Dedifferentiated amniotic fluid mesenchymal stem cell (primary cell): ENCODE measurements at regions not wholly inside any gene's neighbourhood (a gene's known extent, or its start where the extent isn't known, plus 50 kb on each side); places are given as distances from the start of the nearest gene placed in this dataset.
"Not testable (repeated sequence)": the region's sequence is repeated elsewhere in the genome, so short reads cannot be mapped to it uniquely, and the experiment has no call there.

Experiments
- DNase-seq: peaks from one replicate; pipeline ENCODE4 v3.0.0-alpha.2; 2016; ENCODE audit errors: extremely low spot score

- no peak for DNase-seq
Measured at GRCh38 chr16:79895917-79896203, 295.3 kb upstream of the MAF start.

GRCh38 chr16:79895053-79895916 is 294.7 kb upstream of the MAF start:
- DNase-seq, result no peak

- DNase-seq, result no peak
Measured at GRCh38 chr16:79893445-79893844, 292.9 kb upstream of the MAF start.

- no peak for DNase-seq
Measured at GRCh38 chr16:79892278-79892677, 291.7 kb upstream of the MAF start.

GRCh38 chr16:79891458-79891857 is 290.9 kb upstream of the MAF start:
- no peak for DNase-seq

GRCh38 chr16:79887541-79888540 is 287.3 kb upstream of the MAF start:
- DNase-seq, result no peak

GRCh38 chr16:79885320-79885719 is 284.8 kb upstream of the MAF start:
- DNase-seq, result no peak

- DNase-seq, result no peak
Measured at GRCh38 chr16:79883494-79883893, 283.0 kb upstream of the MAF start.

- no peak for DNase-seq
Measured at GRCh38 chr16:79882340-79883005, 281.9 kb upstream of the MAF start.

- not testable (repeated sequence) for DNase-seq
Measured at GRCh38 chr16:79881107-79881506, 280.6 kb upstream of the MAF start.

- DNase-seq, result no peak
Measured at GRCh38 chr16:79876332-79876730, 275.8 kb upstream of the MAF start.

GRCh38 chr16:79874391-79874790 is 273.9 kb upstream of the MAF start:
- DNase-seq, result no peak

GRCh38 chr16:79873825-79874224 is 273.3 kb upstream of the MAF start:
- DNase-seq, result no peak

- no peak for DNase-seq
Measured at GRCh38 chr16:79871906-79872305, 271.4 kb upstream of the MAF start.

- no peak for DNase-seq
Measured at GRCh38 chr16:79870016-79870886, 269.7 kb upstream of the MAF start.

GRCh38 chr16:79869304-79870015 is 268.9 kb upstream of the MAF start:
- DNase-seq, result no peak

GRCh38 chr16:79868841-79869240 is 268.3 kb upstream of the MAF start:
- no peak for DNase-seq

GRCh38 chr16:79867425-79867997 is 267.0 kb upstream of the MAF start:
- no peak for DNase-seq

GRCh38 chr16:79865918-79866317 is 265.4 kb upstream of the MAF start:
- no peak for DNase-seq

- no peak for DNase-seq
Measured at GRCh38 chr16:79864781-79865391, 264.3 kb upstream of the MAF start.
